ENCODE measurements at regions not wholly inside any gene's neighbourhood (a gene's known extent, or its start where the extent isn't known, plus 50 kb on each side); places are given as distances from the start of the nearest gene placed in this dataset.

DNA sequence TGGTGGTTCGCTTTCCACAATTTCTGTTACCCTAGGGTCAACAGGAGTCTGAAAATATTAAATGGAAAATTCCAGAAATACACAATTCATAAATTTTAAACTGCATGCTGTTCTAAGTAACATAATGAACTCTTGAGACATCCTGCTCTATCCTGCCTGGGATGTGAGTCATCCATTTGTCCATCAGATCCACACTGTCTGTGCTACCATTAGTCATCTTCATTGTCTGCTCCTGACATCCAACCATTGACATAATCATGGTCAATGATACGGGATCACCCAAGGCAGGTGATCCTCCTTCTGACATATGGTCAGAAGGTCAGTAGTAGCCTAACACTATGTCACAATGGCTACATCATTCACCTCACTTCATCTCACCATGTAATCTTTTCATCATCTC lies 276.7 kb upstream of the KIF2A start:
- Histone ChIP-seq H3K4me1 (no peaks in the 10 kb centered on the region), H3K27me3 (no peaks in the 10 kb centered on the region), H3K27ac (no peak overlapping the region), H3K9me3 (no peaks in the 10 kb centered on the region), H3K36me3 (no peaks in the 10 kb centered on the region), H3K4me3 (no peak overlapping the region)
- no peak for DNase-seq (ENCODE audit: low spot score)
- TF ChIP-seq, protein P1, sequence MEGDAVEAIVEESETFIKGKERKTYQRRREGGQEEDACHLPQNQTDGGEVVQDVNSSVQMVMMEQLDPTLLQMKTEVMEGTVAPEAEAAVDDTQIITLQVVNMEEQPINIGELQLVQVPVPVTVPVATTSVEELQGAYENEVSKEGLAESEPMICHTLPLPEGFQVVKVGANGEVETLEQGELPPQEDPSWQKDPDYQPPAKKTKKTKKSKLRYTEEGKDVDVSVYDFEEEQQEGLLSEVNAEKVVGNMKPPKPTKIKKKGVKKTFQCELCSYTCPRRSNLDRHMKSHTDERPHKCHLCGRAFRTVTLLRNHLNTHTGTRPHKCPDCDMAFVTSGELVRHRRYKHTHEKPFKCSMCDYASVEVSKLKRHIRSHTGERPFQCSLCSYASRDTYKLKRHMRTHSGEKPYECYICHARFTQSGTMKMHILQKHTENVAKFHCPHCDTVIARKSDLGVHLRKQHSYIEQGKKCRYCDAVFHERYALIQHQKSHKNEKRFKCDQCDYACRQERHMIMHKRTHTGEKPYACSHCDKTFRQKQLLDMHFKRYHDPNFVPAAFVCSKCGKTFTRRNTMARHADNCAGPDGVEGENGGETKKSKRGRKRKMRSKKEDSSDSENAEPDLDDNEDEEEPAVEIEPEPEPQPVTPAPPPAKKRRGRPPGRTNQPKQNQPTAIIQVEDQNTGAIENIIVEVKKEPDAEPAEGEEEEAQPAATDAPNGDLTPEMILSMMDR (IDR thresholded peaks at IDR 0.05): no peak

DNA sequence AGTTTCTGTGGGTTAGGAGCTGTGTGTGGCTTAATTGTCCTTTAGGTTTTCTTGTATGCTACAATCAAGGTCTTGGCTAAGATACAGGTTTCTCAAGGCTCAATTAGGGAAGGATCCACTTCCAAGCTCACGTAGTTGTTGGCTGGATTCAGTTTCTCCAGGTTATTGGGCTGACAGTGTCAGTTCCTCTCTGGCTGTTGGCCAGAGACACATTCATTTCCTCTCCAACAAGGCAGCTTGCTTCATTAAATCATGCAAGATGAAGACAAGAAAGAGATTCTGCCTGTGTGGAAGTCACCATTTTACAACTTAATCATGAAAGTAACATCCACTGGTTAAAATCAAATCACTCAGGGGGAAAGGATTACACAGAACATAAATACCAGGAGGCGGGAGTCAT lies 275.7 kb upstream of the KIF2A start:
- no peak for DNase-seq (ENCODE audit: low spot score)
- TF ChIP-seq, protein P1 (IDR thresholded peaks at IDR 0.05): no peak
- Histone ChIP-seq H3K4me1 (no peaks in the 10 kb centered on the region), H3K27ac (no peak overlapping the region), H3K36me3 (no peaks in the 10 kb centered on the region), H3K27me3 (no peaks in the 10 kb centered on the region), H3K4me3 (no peak overlapping the region), H3K9me3 (no peaks in the 10 kb centered on the region)

DNA sequence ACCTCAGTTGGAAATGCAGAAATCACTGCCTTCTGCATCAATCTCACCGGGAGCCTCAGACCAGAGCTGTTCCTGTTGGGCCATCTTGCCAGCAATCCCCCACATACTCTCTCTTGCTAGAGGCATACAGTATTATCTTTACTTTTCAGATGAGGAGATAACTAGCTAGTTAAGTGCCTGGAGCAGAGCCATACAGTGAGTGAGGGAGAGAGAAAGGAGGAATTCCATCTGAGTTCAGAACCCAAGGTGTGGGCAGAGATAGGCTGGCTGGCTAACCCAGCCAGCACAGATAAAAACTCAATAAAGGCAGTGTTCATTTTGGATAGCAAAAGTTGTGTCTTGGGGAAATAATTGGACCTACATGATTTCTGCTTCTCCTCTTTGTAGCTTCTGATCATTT lies 268.0 kb upstream of the KIF2A start:
- Histone ChIP-seq H3K27ac (no peak overlapping the region), H3K27me3 (no peaks in the 10 kb centered on the region), H3K4me3 (no peak overlapping the region), H3K4me1 (no peaks in the 10 kb centered on the region), H3K36me3 (no peaks in the 10 kb centered on the region), H3K9me3 (no peaks in the 10 kb centered on the region)
- no peak for DNase-seq (ENCODE audit: low spot score)
- TF ChIP-seq, protein P1 (IDR thresholded peaks at IDR 0.05): no peak

DNA sequence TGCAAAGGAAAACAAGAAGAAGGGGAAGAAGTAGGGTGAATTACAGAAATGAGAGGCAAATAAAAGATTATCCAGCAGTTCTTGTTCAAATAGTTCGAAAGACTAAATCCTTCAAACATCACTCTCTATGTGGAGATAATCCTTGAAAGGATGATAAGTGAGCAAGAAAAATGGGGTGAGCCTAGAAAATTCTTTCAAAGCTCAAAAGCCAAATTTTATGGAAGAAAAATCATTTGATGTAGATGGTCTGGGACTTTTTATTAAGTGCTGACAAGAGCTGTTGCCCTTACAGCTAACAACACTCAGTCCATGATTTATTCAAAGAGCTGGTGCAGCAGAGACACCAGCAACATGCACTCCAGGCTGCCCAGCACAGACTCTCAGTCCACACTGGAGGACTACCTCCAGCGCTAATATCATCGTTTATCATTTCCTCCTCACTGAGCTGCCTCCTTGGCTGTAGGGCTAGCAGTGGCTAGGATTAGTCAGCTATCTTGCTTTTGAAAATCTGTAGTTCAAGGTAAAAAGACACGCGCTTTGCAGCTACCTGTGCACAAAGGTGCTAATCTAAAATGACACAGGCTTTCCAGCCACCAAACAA lies 264.8 kb upstream of the KIF2A start:
- no peaks in the 10 kb centered on the region for H3K27me3 ChIP-seq
- H3K36me3 ChIP-seq: no peaks in the 10 kb centered on the region
- DNase-seq (ENCODE audit: low spot score): no peak
- TF ChIP-seq, protein P1 (IDR thresholded peaks at IDR 0.05): no peak
- H3K27ac ChIP-seq: no peak overlapping the region
- peaks cover 0 to 3% of the 10 kb centered on the region in 2 donors for H3K9me3 ChIP-seq
- H3K4me3 ChIP-seq: no peak overlapping the region
- no peaks in the 10 kb centered on the region for H3K4me1 ChIP-seq

DNA sequence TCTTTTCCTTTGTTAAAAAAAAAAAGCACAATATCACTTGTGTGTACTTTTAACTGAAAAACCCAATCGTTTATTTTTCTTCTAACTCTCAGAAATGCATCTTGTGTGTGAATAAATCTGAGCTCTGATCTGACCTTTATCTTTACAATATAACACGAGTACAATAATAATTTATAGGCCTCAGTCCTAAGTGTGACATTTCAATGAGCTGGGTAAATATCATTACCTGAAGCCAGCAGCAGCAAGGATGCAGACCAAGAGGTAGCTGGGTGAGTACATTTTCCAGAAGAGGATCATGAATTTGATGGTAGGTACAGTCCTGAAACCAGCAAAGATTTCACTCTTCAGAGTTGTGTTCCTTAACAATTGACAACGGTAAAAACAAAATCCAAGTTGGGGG lies 264.0 kb upstream of the KIF2A start:
- DNase-seq (ENCODE audit: low spot score): no peak
- TF ChIP-seq, protein P1 (IDR thresholded peaks at IDR 0.05): no peak
- no peaks in the 10 kb centered on the region for H3K36me3 ChIP-seq
- peaks cover 0 to 5% of the 10 kb centered on the region in 2 donors for H3K9me3 ChIP-seq
- H3K4me3 ChIP-seq: no peak overlapping the region
- H3K4me1 ChIP-seq: no peaks in the 10 kb centered on the region
- H3K27me3 ChIP-seq: no peaks in the 10 kb centered on the region
- H3K27ac ChIP-seq: no peak overlapping the region
